ENCODE measurements at regions not wholly inside any gene's neighbourhood (a gene's known extent, or its start where the extent isn't known, plus 50 kb on each side); places are given as distances from the start of the nearest gene placed in this dataset.

GRCh38 chr1:58931756-58932155 lies 147.9 kb upstream of the JUN start:
- TF ChIP-seq POLR2A (IDR thresholded peaks at IDR 0.05) (no peak), CTCF (IDR thresholded peaks at IDR 0.05) (no peak)
